Mammary epithelial cell (primary cell): ENCODE measurements at regions not wholly inside any gene's neighbourhood (a gene's known extent, or its start where the extent isn't known, plus 50 kb on each side); places are given as distances from the start of the nearest gene placed in this dataset.

Experiments
- EZH2 ChIP-seq: IDR thresholded peaks from 2 replicates; pipeline ENCODE4 v1.6.1; 2012; ENCODE audit warnings: low read length, inconsistent platforms, borderline replicate concordance
- TF ChIP-seq, protein P1 (sequence below), 2 donors: IDR thresholded peaks in 1 of 2; conservative IDR thresholded peaks in 1 of 2; 2 replicates each; pipeline ENCODE4 v1.5.1; 2011 to 2012; ENCODE audit warnings: inconsistent platforms in 2 of 2, low read length in 2 of 2, mild to moderate bottlenecking in 2 of 2, control low read depth in 1 of 2, low read depth in 1 of 2; ENCODE audit not compliant: insufficient read depth in 1 of 2; ENCODE audit errors: extremely low read depth in 1 of 2

DNA sequence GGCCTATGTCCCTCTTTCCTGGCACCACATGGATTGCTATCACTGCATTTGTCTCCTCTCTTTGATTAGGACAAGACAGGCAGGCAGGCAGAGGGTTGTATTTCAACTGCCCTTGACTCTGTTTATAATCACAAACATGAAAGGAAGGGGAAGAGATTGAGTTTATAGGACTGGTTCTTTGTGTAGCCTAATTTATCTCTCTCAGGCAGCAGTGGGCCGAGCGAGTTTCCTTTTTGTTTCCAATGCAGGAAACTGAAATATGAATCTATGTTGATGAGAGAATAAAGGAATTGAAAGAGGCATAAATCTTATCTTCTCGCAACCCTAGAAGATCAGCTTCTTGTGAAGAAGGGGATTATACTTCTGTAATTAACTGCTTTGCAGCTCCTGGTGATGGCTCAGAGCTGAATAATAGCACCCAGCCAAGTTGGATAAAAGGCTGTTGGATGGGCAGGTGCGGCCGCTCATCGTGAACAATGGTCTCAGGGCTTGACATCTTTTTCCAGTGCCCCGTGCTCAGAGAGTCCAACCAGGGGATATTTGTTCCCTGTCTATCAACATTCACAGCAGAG is 80.6 kb upstream of the SYT13 start:
- TF ChIP-seq, protein P1, sequence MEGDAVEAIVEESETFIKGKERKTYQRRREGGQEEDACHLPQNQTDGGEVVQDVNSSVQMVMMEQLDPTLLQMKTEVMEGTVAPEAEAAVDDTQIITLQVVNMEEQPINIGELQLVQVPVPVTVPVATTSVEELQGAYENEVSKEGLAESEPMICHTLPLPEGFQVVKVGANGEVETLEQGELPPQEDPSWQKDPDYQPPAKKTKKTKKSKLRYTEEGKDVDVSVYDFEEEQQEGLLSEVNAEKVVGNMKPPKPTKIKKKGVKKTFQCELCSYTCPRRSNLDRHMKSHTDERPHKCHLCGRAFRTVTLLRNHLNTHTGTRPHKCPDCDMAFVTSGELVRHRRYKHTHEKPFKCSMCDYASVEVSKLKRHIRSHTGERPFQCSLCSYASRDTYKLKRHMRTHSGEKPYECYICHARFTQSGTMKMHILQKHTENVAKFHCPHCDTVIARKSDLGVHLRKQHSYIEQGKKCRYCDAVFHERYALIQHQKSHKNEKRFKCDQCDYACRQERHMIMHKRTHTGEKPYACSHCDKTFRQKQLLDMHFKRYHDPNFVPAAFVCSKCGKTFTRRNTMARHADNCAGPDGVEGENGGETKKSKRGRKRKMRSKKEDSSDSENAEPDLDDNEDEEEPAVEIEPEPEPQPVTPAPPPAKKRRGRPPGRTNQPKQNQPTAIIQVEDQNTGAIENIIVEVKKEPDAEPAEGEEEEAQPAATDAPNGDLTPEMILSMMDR (conservative IDR thresholded peaks at IDR 0.05 in 1 of 2, IDR thresholded peaks at IDR 0.05 in 1 of 2; ENCODE audit: extremely low read depth in 1 of 2, insufficient read depth in 1 of 2, low read depth in 1 of 2, low read length in 2 of 2), result no peak
- TF ChIP-seq EZH2, result no peak
